NCI-H69 (cell line): ENCODE measurements at regions not wholly inside any gene's neighbourhood (a gene's known extent, or its start where the extent isn't known, plus 50 kb on each side); places are given as distances from the start of the nearest gene placed in this dataset.

Source experiments
- DNase-seq: peaks from one replicate; lab custom pipeline; 2025; lab: John Stamatoyannopoulos, UW

- peak; percentile 75 for DNase-seq
Measured at GRCh38 chr5:171629628-171630349, 155.8 kb upstream of the SMIM23 start.

GRCh38 chr5:171630350-171631065, 155.1 kb upstream of the SMIM23 start:
- no peak for DNase-seq

- DNase-seq, result no peak
Measured at GRCh38 chr5:171632616-171633015, 153.0 kb upstream of the SMIM23 start.

- DNase-seq, result no peak
Measured at GRCh38 chr5:171633776-171634470, 151.7 kb upstream of the SMIM23 start.

GRCh38 chr5:171634511-171634910, 151.1 kb upstream of the SMIM23 start:
- no peak for DNase-seq

GRCh38 chr5:171635028-171635427, 150.6 kb upstream of the SMIM23 start:
- no peak for DNase-seq

GRCh38 chr5:171635561-171636245, 149.9 kb upstream of the SMIM23 start:
- DNase-seq, result no peak

GRCh38 chr5:171637811-171638210, 147.8 kb upstream of the SMIM23 start:
- no peak for DNase-seq

GRCh38 chr5:171639205-171639621, 146.4 kb upstream of the SMIM23 start:
- DNase-seq, result no peak

GRCh38 chr5:171639966-171640365, 145.7 kb upstream of the SMIM23 start:
- DNase-seq, result peak; percentile 64

- DNase-seq, result peak; percentile 82
Measured at GRCh38 chr5:171640480-171640879, 145.1 kb upstream of the SMIM23 start.

GRCh38 chr5:171641891-171642290, 143.7 kb upstream of the SMIM23 start:
- DNase-seq, result no peak

- no peak for DNase-seq
Measured at GRCh38 chr5:171642894-171643293, 142.7 kb upstream of the SMIM23 start.

- no peak for DNase-seq
Measured at GRCh38 chr5:171644536-171644935, 141.1 kb upstream of the SMIM23 start.

GRCh38 chr5:171646102-171647042, 139.2 kb upstream of the SMIM23 start:
- DNase-seq, result peak; percentile 41

- peak; percentile 55 for DNase-seq
Measured at GRCh38 chr5:171647043-171647903, 138.3 kb upstream of the SMIM23 start.

GRCh38 chr5:171647904-171648260, 137.7 kb upstream of the SMIM23 start:
- no peak for DNase-seq

- DNase-seq, result no peak
Measured at GRCh38 chr5:171648279-171649074, 137.1 kb upstream of the SMIM23 start.

GRCh38 chr5:171649075-171649401, 136.6 kb upstream of the SMIM23 start:
- DNase-seq, result no peak

- no peak for DNase-seq
Measured at GRCh38 chr5:171650597-171650996, 135.0 kb upstream of the SMIM23 start.
